ACC112 (cell line): ENCODE measurements at regions not wholly inside any gene's neighbourhood (a gene's known extent, or its start where the extent isn't known, plus 50 kb on each side); places are given as distances from the start of the nearest gene placed in this dataset.
"Not testable (repeated sequence)": the region's sequence is repeated elsewhere in the genome, so short reads cannot be mapped to it uniquely, and the experiment has no call there.

Experiments used
- H2AFZ ChIP-seq: fragments of 200-600 bp; sonication (generic); one replicate; pipeline ENCODE4 v1.6.0; 2017; ENCODE audit warnings: antibody characterized with exemption, low read length; ENCODE audit not compliant: unreplicated experiment
- H3K27ac ChIP-seq: fragments of 200-600 bp; sonication (generic); 2 replicates; pipeline ENCODE4 v1.5.1; 2014; ENCODE audit warnings: low read depth, mild to moderate bottlenecking, antibody characterized with exemption, low read length, moderate library complexity
- H3K27me3 ChIP-seq: fragments of 200-600 bp; sonication (generic); 2 replicates; pipeline ENCODE4 v1.6.1; 2014; ENCODE audit warnings: mild to moderate bottlenecking, antibody characterized with exemption, low read length, moderate library complexity, mixed read lengths; ENCODE audit not compliant: insufficient read depth
- H3K36me3 ChIP-seq: fragments of 200-600 bp; sonication (generic); 2 replicates; pipeline ENCODE4 v1.6.1; 2016; ENCODE audit warnings: mild to moderate bottlenecking, antibody characterized with exemption, low read length, moderate library complexity, mixed read lengths; ENCODE audit not compliant: insufficient read depth
- H3K4me1 ChIP-seq: fragments of 200-600 bp; sonication (generic); one replicate; pipeline ENCODE4 v1.6.1; 2016; ENCODE audit warnings: low read length, mixed read lengths; ENCODE audit not compliant: insufficient read depth, unreplicated experiment, control insufficient read depth
- H3K4me3 ChIP-seq: fragments of 200-600 bp; sonication (generic); 2 replicates; pipeline ENCODE4 v1.5.1; 2014; ENCODE audit warnings: mild to moderate bottlenecking, low read depth, low read length
- H3K79me2 ChIP-seq: fragments of 200-600 bp; sonication (generic); one replicate; pipeline ENCODE4 v1.6.0; 2016; ENCODE audit warnings: low read length; ENCODE audit not compliant: control insufficient read depth, unreplicated experiment, insufficient read depth

GRCh38 chr12:74381958-74382357 is 155.7 kb upstream of the ATXN7L3B start:
- H3K4me1 ChIP-seq: no peaks in the 10 kb centered on the region
- no peaks in the 10 kb centered on the region for H3K79me2 ChIP-seq
- H2AFZ ChIP-seq: no peak overlapping the region
- H3K4me3 ChIP-seq: no peak overlapping the region
- no peaks in the 10 kb centered on the region for H3K36me3 ChIP-seq
- peaks cover 19% of the 10 kb centered on the region for H3K27me3 ChIP-seq
- H3K27ac ChIP-seq: no peak overlapping the region

GRCh38 chr12:74382983-74383382 is 154.7 kb upstream of the ATXN7L3B start:
- no peaks in the 10 kb centered on the region for H3K36me3 ChIP-seq
- H2AFZ ChIP-seq: no peak overlapping the region
- peaks cover 12% of the 10 kb centered on the region for H3K27me3 ChIP-seq
- H3K27ac ChIP-seq: no peak overlapping the region
- no peaks in the 10 kb centered on the region for H3K4me1 ChIP-seq
- H3K79me2 ChIP-seq: no peaks in the 10 kb centered on the region
- H3K4me3 ChIP-seq: no peak overlapping the region

GRCh38 chr12:74391283-74391682 is 146.4 kb upstream of the ATXN7L3B start:
- Histone ChIP-seq H2AFZ (no peak overlapping the region), H3K79me2 (no peaks in the 10 kb centered on the region), H3K4me3 (no peak overlapping the region), H3K27ac (no peak overlapping the region), H3K36me3 (no peaks in the 10 kb centered on the region), H3K27me3 (peaks cover 20% of the 10 kb centered on the region), H3K4me1 (no peaks in the 10 kb centered on the region)

GRCh38 chr12:74393272-74393671 is 144.4 kb upstream of the ATXN7L3B start:
- H3K4me3 ChIP-seq: no peak overlapping the region
- H2AFZ ChIP-seq: no peak overlapping the region
- H3K27me3 ChIP-seq: peaks cover 25% of the 10 kb centered on the region
- H3K4me1 ChIP-seq: no peaks in the 10 kb centered on the region
- no peak overlapping the region for H3K27ac ChIP-seq
- no peaks in the 10 kb centered on the region for H3K79me2 ChIP-seq
- H3K36me3 ChIP-seq: no peaks in the 10 kb centered on the region

GRCh38 chr12:74394647-74395046 is 143.0 kb upstream of the ATXN7L3B start:
- Histone ChIP-seq H3K4me3 (no peak overlapping the region), H3K36me3 (no peaks in the 10 kb centered on the region), H3K27ac (no peak overlapping the region), H2AFZ (no peak overlapping the region), H3K79me2 (no peaks in the 10 kb centered on the region), H3K27me3 (peaks cover 25% of the 10 kb centered on the region), H3K4me1 (no peaks in the 10 kb centered on the region)

- peaks cover 7% of the 10 kb centered on the region; the same call in 1 of the 2 replicates for H3K27me3 ChIP-seq
- no peak overlapping the region for H3K27ac ChIP-seq
- no peaks in the 10 kb centered on the region for H3K4me1 ChIP-seq
- no peak overlapping the region for H3K4me3 ChIP-seq
- H3K79me2 ChIP-seq: no peaks in the 10 kb centered on the region
- no peak overlapping the region for H2AFZ ChIP-seq
- H3K36me3 ChIP-seq: no peaks in the 10 kb centered on the region
These were observed 136.6 kb upstream of the ATXN7L3B start for GRCh38 chr12:74401035-74401434.

- Histone ChIP-seq H3K4me1 (no peaks in the 10 kb centered on the region), H3K4me3 (no peak overlapping the region), H2AFZ (no peak overlapping the region), H3K79me2 (no peaks in the 10 kb centered on the region), H3K27me3 (peaks cover 4% of the 10 kb centered on the region), H3K36me3 (no peaks in the 10 kb centered on the region), H3K27ac (no peak overlapping the region)
These were observed 135.7 kb upstream of the ATXN7L3B start for GRCh38 chr12:74401966-74402365.

- not testable (repeated sequence) for H3K27ac ChIP-seq, H3K4me3 ChIP-seq, H3K79me2 ChIP-seq, H3K36me3 ChIP-seq, H2AFZ ChIP-seq, H3K27me3 ChIP-seq, H3K4me1 ChIP-seq
These were observed 134.5 kb upstream of the ATXN7L3B start for GRCh38 chr12:74403221-74403470.

GRCh38 chr12:74408601-74409166 is 129.0 kb upstream of the ATXN7L3B start:
- H3K27me3 ChIP-seq: peaks cover 2% of the 10 kb centered on the region; the same call in 1 of the 2 replicates
- H3K4me1 ChIP-seq: no peaks in the 10 kb centered on the region
- H3K36me3 ChIP-seq: no peaks in the 10 kb centered on the region
- no peak overlapping the region for H3K4me3 ChIP-seq
- no peak overlapping the region for H2AFZ ChIP-seq
- no peak overlapping the region for H3K27ac ChIP-seq
- no peaks in the 10 kb centered on the region for H3K79me2 ChIP-seq

GRCh38 chr12:74412606-74413230 is 124.9 kb upstream of the ATXN7L3B start:
- Histone ChIP-seq H3K4me3 (no peak overlapping the region), H3K27ac (no peak overlapping the region), H3K4me1 (no peaks in the 10 kb centered on the region), H3K79me2 (no peaks in the 10 kb centered on the region), H3K27me3 (no peaks in the 10 kb centered on the region; the same call in 1 of the 2 replicates), H2AFZ (no peak overlapping the region), H3K36me3 (no peaks in the 10 kb centered on the region)

GRCh38 chr12:74415633-74416032 is 122.0 kb upstream of the ATXN7L3B start:
- Histone ChIP-seq H3K36me3 (no peaks in the 10 kb centered on the region), H3K79me2 (no peaks in the 10 kb centered on the region), H2AFZ (no peak overlapping the region), H3K4me3 (no peak overlapping the region), H3K27ac (no peak overlapping the region), H3K27me3 (peaks cover 14% of the 10 kb centered on the region), H3K4me1 (no peaks in the 10 kb centered on the region)
